GM23338 (cell line): ENCODE measurements at regions not wholly inside any gene's neighbourhood (a gene's known extent, or its start where the extent isn't known, plus 50 kb on each side); places are given as distances from the start of the nearest gene placed in this dataset.
A peak's percentile ranks its signal among the peaks of the same experiment; 100 is the strongest.

Experiments
- CTCF ChIP-seq, 2 experiments: fragments of 200-600 bp in 1 of 2; sonication (generic) in 1 of 2; conservative IDR thresholded peaks; 2 replicates each; pipeline versions ENCODE4 v1.5.1 to v1.6.1; 2016 to 2017; ENCODE audit warnings: antibody characterized with exemption in 2 of 2, low read depth in 2 of 2, mild to moderate bottlenecking in 2 of 2, moderate library complexity in 1 of 2
- TF ChIP-seq, protein P1 (sequence below): IDR thresholded peaks from 2 replicates; pipeline ENCODE4 v1.6.1; 2016; ENCODE audit warnings: antibody characterized with exemption

DNA sequence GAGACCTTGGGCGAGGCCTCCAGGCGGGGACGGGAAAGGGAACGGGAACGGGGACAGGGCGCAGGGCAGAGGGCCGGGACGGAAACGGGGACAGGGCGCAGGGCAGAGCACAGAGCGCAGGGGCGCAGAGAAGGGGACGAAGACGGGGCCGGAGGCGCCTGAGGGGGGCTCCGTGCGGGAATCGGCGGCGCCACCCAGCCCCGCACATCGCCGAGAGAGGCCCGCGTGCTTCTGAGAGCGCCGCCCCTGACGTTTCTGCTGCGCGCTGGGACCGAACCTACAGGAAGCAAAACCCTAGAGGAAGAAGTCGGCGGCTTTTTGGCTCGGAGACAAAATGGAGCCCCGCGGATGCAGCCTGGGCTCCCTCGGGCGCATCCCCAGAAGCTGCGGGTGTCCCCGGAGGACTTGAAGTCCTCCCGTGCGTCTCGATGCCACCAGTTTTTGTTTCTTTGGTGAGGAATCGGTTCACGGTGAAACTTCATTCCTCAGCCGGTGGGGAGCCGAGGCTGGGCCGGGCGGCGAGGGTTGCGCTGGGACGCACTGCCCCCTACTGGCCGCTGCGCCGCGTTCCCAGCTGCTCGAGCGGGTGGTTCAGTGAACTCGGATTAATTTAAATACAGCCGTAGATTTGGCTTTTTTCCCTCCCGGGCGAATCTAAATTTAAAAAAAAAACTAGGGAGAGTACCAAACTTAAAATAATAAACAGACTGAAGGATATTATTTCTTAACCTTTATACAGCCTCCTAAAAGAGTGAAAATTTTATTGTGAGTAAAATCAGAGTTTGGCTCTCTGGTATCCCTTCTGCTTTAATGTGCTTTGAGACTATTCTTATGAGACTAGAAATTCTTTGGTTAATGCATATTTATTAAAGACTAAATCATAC is 350.0 kb upstream of the ARGLU1 start:
- TF ChIP-seq CTCF (conservative IDR thresholded peaks at IDR 0.05; ENCODE audit: low read depth in 2 of 2): peak; percentile 92
- TF ChIP-seq, protein P1, sequence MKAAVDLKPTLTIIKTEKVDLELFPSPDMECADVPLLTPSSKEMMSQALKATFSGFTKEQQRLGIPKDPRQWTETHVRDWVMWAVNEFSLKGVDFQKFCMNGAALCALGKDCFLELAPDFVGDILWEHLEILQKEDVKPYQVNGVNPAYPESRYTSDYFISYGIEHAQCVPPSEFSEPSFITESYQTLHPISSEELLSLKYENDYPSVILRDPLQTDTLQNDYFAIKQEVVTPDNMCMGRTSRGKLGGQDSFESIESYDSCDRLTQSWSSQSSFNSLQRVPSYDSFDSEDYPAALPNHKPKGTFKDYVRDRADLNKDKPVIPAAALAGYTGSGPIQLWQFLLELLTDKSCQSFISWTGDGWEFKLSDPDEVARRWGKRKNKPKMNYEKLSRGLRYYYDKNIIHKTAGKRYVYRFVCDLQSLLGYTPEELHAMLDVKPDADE: no peak
